Endothelial cell of umbilical vein (primary cell): ENCODE measurements at regions not wholly inside any gene's neighbourhood (a gene's known extent, or its start where the extent isn't known, plus 50 kb on each side); places are given as distances from the start of the nearest gene placed in this dataset.

Experiments
- BruUV-seq: library from RNA; stranded (reverse); fragments of 400-500 nt; replicated peaks from 2 replicates; lab custom pipeline; 2021; lab: Mats Ljungman, UMichigan
- CTCF ChIA-PET: fragments of 300-600, 350-600 bp; sonication (Branson Sonifier 250); formaldehyde crosslinking; loops from one replicate; lab custom pipeline; 2021; ENCODE audit warnings: antibody characterized with exemption, inconsistent platforms; lab: Charles Lee
- POLR2A ChIA-PET: fragments of 300-600, 350-600 bp; sonication (Branson Sonifier 250); formaldehyde crosslinking; loops from one replicate; lab custom pipeline; 2021; ENCODE audit warnings: antibody characterized with exemption, inconsistent platforms; lab: Charles Lee
- DNase-seq: peaks from one replicate; pipeline ENCODE4 v3.0.0-alpha.2; 2011; ENCODE audit warnings: low read depth, low spot score
- FAIRE-seq: peaks from 2 replicates; lab custom pipeline; 2011; peaks lifted over from hg19 to GRCh38; lab: Jason Lieb, UNC
- H2AFZ ChIP-seq: 2 replicates; pipeline ENCODE4 v1.6.0; 2012; ENCODE audit warnings: low read depth, low read length, control low read depth, inconsistent platforms
- H3K27ac ChIP-seq: 2 replicates; pipeline ENCODE4 v1.5.1; 2011; ENCODE audit warnings: low read depth, mild to moderate bottlenecking, control low read depth, low read length, moderate library complexity; ENCODE audit not compliant: insufficient read depth
- H3K27me3 ChIP-seq, 2 experiments: 2 replicates each; pipeline versions ENCODE4 v1.6.0 to v1.6.1; 2011; ENCODE audit warnings: low read length in 2 of 2, mixed read lengths in 1 of 2; ENCODE audit not compliant: control insufficient read depth in 2 of 2, insufficient read depth in 2 of 2
- H3K36me3 ChIP-seq, 2 experiments: 2 replicates in 1 of 2; 3 replicates in 1 of 2; pipeline ENCODE4 v1.5.1; 2011; ENCODE audit warnings: low read length in 2 of 2, mild to moderate bottlenecking in 1 of 2, moderate library complexity in 1 of 2; ENCODE audit not compliant: control insufficient read depth in 2 of 2, insufficient read depth in 2 of 2; ENCODE audit errors: extremely low read depth in 1 of 2
- H3K4me1 ChIP-seq: 3 replicates; pipeline ENCODE4 v1.5.1; 2011; ENCODE audit warnings: mild to moderate bottlenecking, low read length; ENCODE audit not compliant: control insufficient read depth, insufficient read depth; ENCODE audit errors: extremely low read depth
- H3K4me2 ChIP-seq: 2 replicates; pipeline ENCODE4 v1.6.1; 2011; ENCODE audit warnings: low read length, control low read depth, mixed read lengths; ENCODE audit not compliant: insufficient read depth
- H3K4me3 ChIP-seq, 3 experiments: fragments of 200-600 bp in 1 of 3; sonication (generic), shearing (Covaris generic) in 1 of 3; replicated peaks in 1 of 3; 2 replicates each; pipeline ENCODE4 v1.5.1; 2011 to 2016; ENCODE audit warnings: control low read depth in 3 of 3, low read length in 3 of 3, mild to moderate bottlenecking in 2 of 3, inconsistent platforms in 1 of 3, low read depth in 1 of 3, moderate library complexity in 1 of 3; ENCODE audit not compliant: insufficient read depth in 1 of 3
- H3K79me2 ChIP-seq: 2 replicates; pipeline ENCODE4 v1.6.0; 2012; ENCODE audit warnings: low read length, inconsistent platforms; ENCODE audit not compliant: control insufficient read depth, insufficient read depth
- H3K9ac ChIP-seq: replicated peaks from 2 replicates; pipeline ENCODE3; 2011; ENCODE audit warnings: low read length, control low read depth; ENCODE audit not compliant: insufficient read depth; ENCODE audit errors: extremely low read depth
- H3K9me1 ChIP-seq: replicated peaks from 3 replicates; pipeline ENCODE4 v1.6.0; 2011; ENCODE audit warnings: mild to moderate bottlenecking, low read length; ENCODE audit not compliant: control insufficient read depth, insufficient read depth; ENCODE audit errors: extremely low read depth
- H3K9me3 ChIP-seq: replicated peaks from 2 replicates; pipeline ENCODE4 v1.5.1; 2012; ENCODE audit warnings: low read length, inconsistent platforms; ENCODE audit not compliant: control insufficient read depth, insufficient read depth
- H4K20me1 ChIP-seq: replicated peaks from 2 replicates; pipeline ENCODE3; 2011; ENCODE audit warnings: mild to moderate bottlenecking, low read length; ENCODE audit not compliant: control insufficient read depth, insufficient read depth; ENCODE audit errors: extremely low read depth
- CTCF ChIP-seq, 2 donors: IDR thresholded peaks; 1 replicate in 1 of 2; 2 replicates in 1 of 2; pipeline ENCODE4 v1.5.1; 2011; ENCODE audit warnings: low read length in 2 of 2, mild to moderate bottlenecking in 2 of 2, moderate library complexity in 2 of 2, control low read depth in 1 of 2, inconsistent platforms in 1 of 2, low read depth in 1 of 2; ENCODE audit not compliant: insufficient read depth in 1 of 2; ENCODE audit errors: extremely low read depth in 1 of 2
- EZH2 ChIP-seq: IDR thresholded peaks from 2 replicates; pipeline ENCODE4 v1.6.1; 2012; ENCODE audit warnings: borderline replicate concordance, low read depth, mild to moderate bottlenecking, moderate library complexity, low read length, inconsistent platforms; ENCODE audit not compliant: severe bottlenecking
- FOS ChIP-seq: IDR thresholded peaks from 2 replicates; pipeline ENCODE4 v1.6.1; 2011; ENCODE audit warnings: mild to moderate bottlenecking, low read length, moderate library complexity, borderline replicate concordance; ENCODE audit not compliant: insufficient read depth
- GATA2 ChIP-seq: IDR thresholded peaks from 2 replicates; pipeline ENCODE4 v1.7.0; 2011; ENCODE audit warnings: low read depth, mild to moderate bottlenecking, moderate library complexity, mixed read lengths, low read length; ENCODE audit not compliant: insufficient read length, insufficient read depth
- JUN ChIP-seq: IDR thresholded peaks from 2 replicates; pipeline ENCODE4 v1.6.1; 2011; ENCODE audit warnings: borderline replicate concordance, low read depth; ENCODE audit not compliant: insufficient read length, insufficient read depth
- MAX ChIP-seq: IDR thresholded peaks from 2 replicates; pipeline ENCODE4 v1.6.1; 2011; ENCODE audit not compliant: insufficient read depth, insufficient read length
- MYC ChIP-seq: IDR thresholded peaks from one replicate; pipeline ENCODE4 v1.6.1; 2011; ENCODE audit warnings: mild to moderate bottlenecking, low read depth, low read length
- POLR2A ChIP-seq: IDR thresholded peaks from 2 replicates; pipeline ENCODE4 v1.6.1; 2012; ENCODE audit warnings: low read depth, mild to moderate bottlenecking, control low read depth, low read length
- POLR2AphosphoS5 ChIP-seq: IDR thresholded peaks from 2 replicates; pipeline ENCODE4 v1.6.1; 2012; ENCODE audit warnings: low read depth, mild to moderate bottlenecking, control low read depth, low read length, moderate library complexity; ENCODE audit not compliant: insufficient read depth
- dilution Hi-C: fragments of 300-500 bp; cut with MboI; formaldehyde crosslinking; loops from one replicate; pipeline ENCODE4 v1.15.0; 2019; ENCODE audit warnings: low sequenced_read_pairs; ENCODE audit not compliant: extremely low pct_ligation_motif_present
- intact Hi-C: fragments of 100-400 bp; cut with micrococcal nuclease; formaldehyde crosslinking; loops from one replicate; pipeline ENCODE4 v1.10.0; 2022

- DNase-seq (no peak), FAIRE-seq (no peak)
- Histone ChIP-seq H3K9me1 (no peaks in the 10 kb centered on the region), H3K4me3 (no peak overlapping the region), H2AFZ (no peak overlapping the region), H3K4me2 (no peak overlapping the region), H3K27me3 (no peaks in the 10 kb centered on the region), H3K9me3 (no peaks in the 10 kb centered on the region), H3K27ac (no peak overlapping the region), H3K4me1 (peaks cover 22% of the 10 kb centered on the region), H3K9ac (no peak overlapping the region), H4K20me1 (no peaks in the 10 kb centered on the region), H3K79me2 (no peaks in the 10 kb centered on the region), H3K36me3 (no peaks in the 10 kb centered on the region)
- intact Hi-C loops: no loop called here
- dilution Hi-C loops: no loop called here
- TF ChIP-seq JUN (no peak), POLR2AphosphoS5 (no peak), MAX (no peak), GATA2 (no peak), POLR2A (no peak), FOS (no peak), EZH2 (no peak), MYC (no peak), CTCF (IDR thresholded peaks at IDR 0.05; ENCODE audit: extremely low read depth in 1 of 2, insufficient read depth in 1 of 2, low read depth in 1 of 2, low read length in 2 of 2) (no peak)
- ChIA-PET POLR2A (no interaction called here), CTCF (no interaction called here)
- BruUV-seq: no TSS peak
These were observed 260.3 kb downstream of the XXYLT1 start for GRCh38 chr3:195010551-195011100.
